IMR-90 (cell line): ENCODE measurements at regions not wholly inside any gene's neighbourhood (a gene's known extent, or its start where the extent isn't known, plus 50 kb on each side); places are given as distances from the start of the nearest gene placed in this dataset.

Experiments used
- ATAC-seq: fragments of 200-7000 bp; cut with Tn5 transposase; 2 replicates; pipeline ENCODE4 v1.9.1; 2020; ENCODE audit warnings: low read depth, mild to moderate bottlenecking, moderate library complexity
- BruUV-seq: library from RNA; stranded (reverse); fragments of 400-500 nt; replicated peaks from 2 replicates; lab custom pipeline; 2021; lab: Mats Ljungman, UMichigan
- CTCF ChIA-PET: fragments of 300-600 bp; formaldehyde crosslinking; extraction: SDS; loops from one replicate; lab custom pipeline; 2021; ENCODE audit warnings: antibody characterized with exemption; lab: Yijun Ruan, JAX
- POLR2A ChIA-PET: fragments of 300-600 bp; sonication (Branson Sonifier 250); formaldehyde crosslinking; loops from one replicate; lab custom pipeline; 2022; ENCODE audit warnings: antibody characterized with exemption; ENCODE audit not compliant: unreplicated experiment; lab: Charles Lee
- DNase-seq: peaks from one replicate; pipeline ENCODE4 v3.0.0; 2013
- H2AFZ ChIP-seq: replicated peaks from 2 replicates; pipeline ENCODE3; 2013; ENCODE audit warnings: low read length, mild to moderate bottlenecking; ENCODE audit not compliant: poor library complexity
- H2AK5ac ChIP-seq: 2 replicates; pipeline ENCODE4 v1.6.1; 2013; ENCODE audit warnings: low read depth, low read length, inconsistent platforms
- H2AK9ac ChIP-seq: replicated peaks from 2 replicates; pipeline ENCODE3; 2013; ENCODE audit warnings: mild to moderate bottlenecking, low read depth, low read length, moderate library complexity; ENCODE audit not compliant: poor library complexity
- H2BK120ac ChIP-seq: 2 replicates; pipeline ENCODE4 v1.6.1; 2013; ENCODE audit warnings: low read depth, low read length, inconsistent platforms
- H2BK15ac ChIP-seq: 3 replicates; pipeline ENCODE4 v1.6.1; 2013; ENCODE audit warnings: low read depth, low read length, inconsistent platforms
- H2BK20ac ChIP-seq: 2 replicates; pipeline ENCODE4 v1.6.1; 2013; ENCODE audit warnings: low read depth, mild to moderate bottlenecking, inconsistent platforms, low read length, moderate library complexity
- H2BK5ac ChIP-seq: 2 replicates; pipeline ENCODE4 v1.6.1; 2013; ENCODE audit warnings: mild to moderate bottlenecking, low read depth, low read length, inconsistent platforms; ENCODE audit not compliant: poor library complexity, severe bottlenecking
- H3K14ac ChIP-seq: replicated peaks from 2 replicates; pipeline ENCODE4 v1.6.1; 2013; ENCODE audit warnings: low read depth, low read length, inconsistent platforms
- H3K18ac ChIP-seq: 2 replicates; pipeline ENCODE4 v1.6.1; 2013; ENCODE audit warnings: low read depth, low read length, control low read depth
- H3K23ac ChIP-seq: 2 replicates; pipeline ENCODE4 v1.6.1; 2013; ENCODE audit warnings: low read depth, low read length, inconsistent platforms
- H3K27ac ChIP-seq: 2 replicates; pipeline ENCODE4 v1.5.1; 2013; ENCODE audit warnings: mild to moderate bottlenecking, control low read depth, low read length; ENCODE audit not compliant: insufficient read depth
- H3K27me3 ChIP-seq: 2 replicates; pipeline ENCODE4 v1.6.1; 2013; ENCODE audit warnings: low read length; ENCODE audit not compliant: control insufficient read depth, insufficient read depth
- H3K36me3 ChIP-seq: 2 replicates; pipeline ENCODE4 v1.6.1; 2013; ENCODE audit warnings: low read length, mixed read lengths; ENCODE audit not compliant: control insufficient read depth, insufficient read depth
- H3K4ac ChIP-seq: 2 replicates; pipeline ENCODE4 v1.6.1; 2013; ENCODE audit warnings: low read depth, low read length, inconsistent platforms
- H3K4me1 ChIP-seq: 2 replicates; pipeline ENCODE4 v1.6.1; 2013; ENCODE audit warnings: low read length, mixed read lengths; ENCODE audit not compliant: control insufficient read depth, insufficient read depth
- H3K4me2 ChIP-seq: 2 replicates; pipeline ENCODE4 v1.6.1; 2013; ENCODE audit warnings: low read depth, mild to moderate bottlenecking, control low read depth, low read length, moderate library complexity
- H3K4me3 ChIP-seq: 2 replicates; pipeline ENCODE4 v1.5.1; 2013; ENCODE audit warnings: low read depth, mild to moderate bottlenecking, control low read depth, low read length, moderate library complexity; ENCODE audit not compliant: insufficient read depth
- H3K56ac ChIP-seq: 2 replicates; pipeline ENCODE4 v1.6.1; 2013; ENCODE audit warnings: low read length, inconsistent platforms; ENCODE audit not compliant: insufficient read depth; ENCODE audit errors: extremely low read depth
- H3K79me1 ChIP-seq, 2 experiments: 2 replicates each; pipeline ENCODE4 v1.6.1; 2013; ENCODE audit warnings: low read length in 2 of 2, inconsistent platforms in 1 of 2, low read depth in 1 of 2
- H3K9ac ChIP-seq: 2 replicates; pipeline ENCODE4 v1.6.1; 2013; ENCODE audit warnings: low read depth, low read length, control low read depth
- H3K9me1 ChIP-seq: 2 replicates; pipeline ENCODE4 v1.6.1; 2013; ENCODE audit warnings: low read length, inconsistent platforms; ENCODE audit not compliant: insufficient read depth
- H3K9me3 ChIP-seq: 2 replicates; pipeline ENCODE4 v1.6.1; 2013; ENCODE audit warnings: low read length; ENCODE audit not compliant: control insufficient read depth, insufficient read depth
- H4K20me1 ChIP-seq: 2 replicates; pipeline ENCODE4 v1.6.1; 2013; ENCODE audit warnings: low read length, inconsistent platforms; ENCODE audit not compliant: insufficient read depth
- H4K5ac ChIP-seq: 2 replicates; pipeline ENCODE4 v1.6.1; 2013; ENCODE audit warnings: mild to moderate bottlenecking, low read depth, low read length, control low read depth
- H4K8ac ChIP-seq, 2 experiments: 2 replicates each; pipeline ENCODE4 v1.6.1; 2013; ENCODE audit warnings: low read depth in 2 of 2, low read length in 2 of 2, control low read depth in 1 of 2, inconsistent platforms in 1 of 2
- H4K91ac ChIP-seq: 2 replicates; pipeline ENCODE4 v1.6.1; 2013; ENCODE audit warnings: low read depth, low read length, inconsistent platforms; ENCODE audit not compliant: insufficient read depth
- CHD1 ChIP-seq: IDR thresholded peaks from 2 replicates; pipeline ENCODE4 v1.6.1; 2012; ENCODE audit warnings: low read depth, low read length, improper control_type of control experiment
- FOS ChIP-seq: fragments of 150-350 bp; IDR thresholded peaks from 2 replicates; pipeline ENCODE4 v1.6.1; 2016; ENCODE audit warnings: low read depth, low read length
- MAFK ChIP-seq: IDR thresholded peaks from 2 replicates; pipeline ENCODE4 v1.6.1; 2012; ENCODE audit warnings: low read depth, low read length, improper control_type of control experiment
- MAZ ChIP-seq: IDR thresholded peaks from 2 replicates; pipeline ENCODE4 v1.6.1; 2012; ENCODE audit warnings: low read depth, mild to moderate bottlenecking, low read length, improper control_type of control experiment, moderate library complexity, borderline replicate concordance
- POLR2A ChIP-seq: IDR thresholded peaks from 2 replicates; pipeline ENCODE4 v1.6.1; 2012; ENCODE audit warnings: mild to moderate bottlenecking, low read depth, low read length
- RCOR1 ChIP-seq: IDR thresholded peaks from 2 replicates; pipeline ENCODE4 v1.6.1; 2012; ENCODE audit warnings: mild to moderate bottlenecking, low read length, improper control_type of control experiment; ENCODE audit not compliant: insufficient replicate concordance
- WGBS, 2 experiments: methylation state at CpG; one replicate each; pipeline versions ENCODE4 v1.1.5 to v1.1.7; 2013; ENCODE audit warnings: missing lambda C conversion rate in 2 of 2; ENCODE audit not compliant: insufficient read length in 1 of 2; ENCODE audit errors: extremely low coverage in 2 of 2; 5-methylcytosine and 5-hydroxymethylcytosine counted together
- dilution Hi-C: fragments of 300-500 bp; cut with HindIII; formaldehyde crosslinking; loops from one replicate; pipeline ENCODE4 v1.14.3; 2018; ENCODE audit warnings: low sequenced_read_pairs; ENCODE audit not compliant: unreplicated experiment
- in situ Hi-C: fragments of 300-500 bp; cut with MboI; formaldehyde crosslinking; loops from 3 replicates; pipeline ENCODE4 v1.14.3; 2019; ENCODE audit warnings: low sequenced_read_pairs, inconsistent platforms, mixed read lengths
- intact Hi-C: fragments of 100-400 bp; cut with micrococcal nuclease; formaldehyde crosslinking; loops from 2 replicates; pipeline ENCODE4 v1.10.0; 2022

DNA sequence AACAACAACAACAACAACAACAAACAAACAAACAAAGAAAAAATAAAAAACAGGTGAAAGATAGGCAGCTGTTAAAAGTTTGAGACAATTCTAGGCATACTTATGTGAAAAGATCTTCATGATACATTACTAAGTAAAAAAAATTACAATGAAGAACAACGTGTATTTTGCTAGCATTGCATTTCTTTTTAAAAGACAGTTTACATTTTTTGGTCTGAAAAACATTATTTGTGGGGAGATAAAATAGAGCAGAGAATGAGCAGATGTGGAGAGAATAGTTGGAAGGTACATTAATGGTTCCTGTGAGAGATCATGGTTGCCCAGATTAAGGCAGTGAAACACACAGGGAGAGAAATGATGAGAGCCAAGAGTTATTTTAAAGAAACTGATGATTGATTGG lies 210.2 kb upstream of the MKLN1 start:
- Histone ChIP-seq H3K4ac (no peak overlapping the region), H4K91ac (no peak overlapping the region), H3K9me1 (no peaks in the 10 kb centered on the region), H3K9me3 (peaks cover 6% of the 10 kb centered on the region; the same call in 1 of the 2 replicates), H2AFZ (no peak overlapping the region), H3K9ac (no peak overlapping the region), H2BK5ac (no peak overlapping the region), H2AK9ac (no peak overlapping the region), H3K18ac (no peak overlapping the region), H3K27me3 (no peaks in the 10 kb centered on the region), H4K20me1 (no peaks in the 10 kb centered on the region), H3K4me1 (no peaks in the 10 kb centered on the region), H3K56ac (no peak overlapping the region), H2AK5ac (no peak overlapping the region), H3K4me2 (no peak overlapping the region), H3K36me3 (no peaks in the 10 kb centered on the region), H3K14ac (no peak overlapping the region), H3K27ac (no peak overlapping the region), H3K79me1 (peaks cover 3 to 7% of the 10 kb centered on the region in 2 experiments; a peak in 3 of 4 replicates), H2BK15ac (no peak overlapping the region), H4K5ac (no peak overlapping the region), H2BK20ac (no peak overlapping the region), H2BK120ac (no peak overlapping the region), H3K4me3 (no peak overlapping the region), H3K23ac (no peak overlapping the region), H4K8ac (no peak overlapping the region)
- in situ Hi-C loops, result no loop called here
- CTCF ChIA-PET, result no interaction called here
- intact Hi-C loops, result no loop called here
- DNase-seq, result no peak
- POLR2A ChIA-PET, result no interaction called here
- TF ChIP-seq CHD1, result no peak
- no peak for TF ChIP-seq POLR2A
- TF ChIP-seq RCOR1, result no peak
- TF ChIP-seq MAFK, result peak; percentile 39
- TF ChIP-seq MAZ, result no peak
- TF ChIP-seq FOS, result no peak
- BruUV-seq, result no TSS peak
- dilution Hi-C loops, result no loop called here
- no peak for ATAC-seq
- no CpG with 5 or more reads among the region's 1 CpG for WGBS, 2 experiments
